Neural progenitor cell (in vitro differentiated cells): ENCODE measurements at regions not wholly inside any gene's neighbourhood (a gene's known extent, or its start where the extent isn't known, plus 50 kb on each side); places are given as distances from the start of the nearest gene placed in this dataset.
A peak's percentile ranks its signal among the peaks of the same experiment; 100 is the strongest.

ENCODE experiments used
- DNase-seq: peaks from one replicate; pipeline ENCODE4 v3.0.0-alpha.2; 2016; ENCODE audit warnings: low spot score
- H2AFZ ChIP-seq: fragments of 200-600 bp; sonication (generic); replicated peaks from 2 replicates; pipeline ENCODE4 v1.6.1; 2016; ENCODE audit warnings: antibody characterized with exemption
- H3F3A ChIP-seq: fragments of 200-600 bp; sonication (generic); 2 replicates; pipeline ENCODE4 v1.6.1; 2016; ENCODE audit warnings: antibody characterized with exemption, low read depth
- H3K27ac ChIP-seq: fragments of 200-600 bp; sonication (generic); 2 replicates; pipeline ENCODE4 v1.5.1; 2016; ENCODE audit warnings: mild to moderate bottlenecking
- H3K27me3 ChIP-seq: fragments of 200-600 bp; sonication (generic); 2 replicates; pipeline ENCODE4 v1.6.1; 2016; ENCODE audit warnings: mild to moderate bottlenecking, moderate library complexity
- H3K36me3 ChIP-seq: fragments of 200-600 bp; sonication (generic); 2 replicates; pipeline ENCODE4 v1.5.1; 2016
- H3K4me1 ChIP-seq: fragments of 200-600 bp; sonication (generic); 2 replicates; pipeline ENCODE4 v1.6.1; 2016; ENCODE audit warnings: mixed run types
- H3K4me2 ChIP-seq: fragments of 200-600 bp; sonication (generic); 2 replicates; pipeline ENCODE4 v1.6.1; 2016
- H3K4me3 ChIP-seq: fragments of 200-600 bp; sonication (generic); 2 replicates; pipeline ENCODE4 v1.5.1; 2016
- H3K79me2 ChIP-seq: fragments of 200-600 bp; sonication (generic); 2 replicates; pipeline ENCODE4 v1.6.1; 2016; ENCODE audit warnings: low read depth
- H3K9ac ChIP-seq: fragments of 200-600 bp; sonication (generic); 2 replicates; pipeline ENCODE4 v1.6.1; 2016
- H3K9me3 ChIP-seq: fragments of 200-600 bp; sonication (generic); 2 replicates; pipeline ENCODE4 v1.5.1; 2016; ENCODE audit warnings: low read depth
- H4K20me1 ChIP-seq: fragments of 200-600 bp; sonication (generic); 2 replicates; pipeline ENCODE4 v1.6.1; 2016; ENCODE audit warnings: low read depth
- H3K27ac Mint-ChIP-seq: 3 replicates; pipeline ENCODE4 v1.8.0; 2021; ENCODE audit warnings: mixed read lengths
- H3K27me3 Mint-ChIP-seq: 2 replicates; pipeline ENCODE4 v1.8.0; 2022; ENCODE audit warnings: low read depth, mild to moderate bottlenecking, inconsistent platforms, moderate library complexity, mixed read lengths; ENCODE audit not compliant: insufficient read depth
- H3K36me3 Mint-ChIP-seq: 3 replicates; pipeline ENCODE4 v1.8.0; 2021; ENCODE audit warnings: mixed read lengths
- H3K4me1 Mint-ChIP-seq: 3 replicates; pipeline ENCODE4 v1.8.0; 2021; ENCODE audit warnings: mixed read lengths
- H3K4me3 Mint-ChIP-seq: 3 replicates; pipeline ENCODE4 v1.8.0; 2021; ENCODE audit warnings: mild to moderate bottlenecking, moderate library complexity, mixed read lengths
- H3K9me3 Mint-ChIP-seq: 3 replicates; pipeline ENCODE4 v1.8.0; 2020; ENCODE audit warnings: mixed read lengths
- CTCF ChIP-seq: fragments of 200-600 bp; sonication (generic); IDR thresholded peaks from 2 replicates; pipeline ENCODE4 v1.5.1; 2017; ENCODE audit warnings: antibody characterized with exemption, mild to moderate bottlenecking
- EZH2 ChIP-seq: fragments of 200-600 bp; sonication (generic); IDR thresholded peaks from 2 replicates; pipeline ENCODE4 v1.6.1; 2017; ENCODE audit warnings: antibody characterized with exemption, mild to moderate bottlenecking, moderate library complexity
- EZH2phosphoT487 ChIP-seq: fragments of 200-600 bp; sonication (generic); IDR thresholded peaks from 2 replicates; pipeline ENCODE4 v1.6.1; 2017; ENCODE audit warnings: antibody characterized with exemption

- no peaks in the 10 kb centered on the region for H3K27me3 ChIP-seq
- no peak overlapping the region for H3K27ac Mint-ChIP-seq
- H3K36me3 ChIP-seq, result no peaks in the 10 kb centered on the region
- H3K9me3 Mint-ChIP-seq, result no peaks in the 10 kb centered on the region
- no peak for TF ChIP-seq EZH2phosphoT487
- TF ChIP-seq EZH2, result no peak
- TF ChIP-seq CTCF, result no peak
- H3K4me2 ChIP-seq, result no peak overlapping the region
- H2AFZ ChIP-seq, result no peak overlapping the region
- H3K27me3 Mint-ChIP-seq, result no peaks in the 10 kb centered on the region
- H3K9ac ChIP-seq, result no peak overlapping the region
- H4K20me1 ChIP-seq, result no peaks in the 10 kb centered on the region
- H3K4me1 Mint-ChIP-seq, result no peaks in the 10 kb centered on the region
- H3K79me2 ChIP-seq, result no peaks in the 10 kb centered on the region
- no peaks in the 10 kb centered on the region for H3K4me1 ChIP-seq
- H3K27ac ChIP-seq, result no peak overlapping the region
- DNase-seq, result no peak
- no peaks in the 10 kb centered on the region for H3K9me3 ChIP-seq
- H3K4me3 ChIP-seq, result no peak overlapping the region
- H3F3A ChIP-seq, result no peaks in the 10 kb centered on the region
- H3K36me3 Mint-ChIP-seq, result no peaks in the 10 kb centered on the region
- H3K4me3 Mint-ChIP-seq, result no peak overlapping the region
These were observed 387.5 kb upstream of the GRID2 start for GRCh38 chr4:91916219-91916618.

DNA sequence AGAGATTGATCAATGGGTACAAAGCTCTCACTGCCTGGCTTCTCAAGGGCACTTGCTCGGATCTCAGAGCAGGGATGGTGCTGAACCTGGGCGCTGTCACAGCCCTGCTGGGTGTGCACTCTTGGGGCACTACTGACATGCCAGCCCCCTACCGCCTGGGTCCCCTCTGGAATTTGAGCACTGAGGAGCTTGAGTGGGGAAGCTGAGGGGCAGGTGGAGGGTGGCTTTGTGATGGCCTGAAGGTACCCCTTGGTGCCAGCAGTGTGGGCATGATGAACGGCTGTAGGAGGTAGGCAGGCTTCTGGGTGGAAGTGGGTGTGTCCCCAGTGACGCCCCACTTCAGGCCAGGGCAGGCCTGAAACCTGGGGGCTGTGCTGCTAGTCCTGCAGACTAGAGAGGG lies 379.1 kb upstream of the GRID2 start:
- H3K27ac ChIP-seq, result no peak overlapping the region
- H3K79me2 ChIP-seq, result no peaks in the 10 kb centered on the region
- Mint-ChIP-seq H3K27ac (no peak overlapping the region), H3K27me3 (no peaks in the 10 kb centered on the region), H3K36me3 (no peaks in the 10 kb centered on the region), H3K4me1 (no peaks in the 10 kb centered on the region), H3K4me3 (no peak overlapping the region), H3K9me3 (peaks cover 8% of the 10 kb centered on the region)
- H3K4me1 ChIP-seq, result no peaks in the 10 kb centered on the region
- no peak overlapping the region for H3K4me3 ChIP-seq
- H4K20me1 ChIP-seq, result no peaks in the 10 kb centered on the region
- no peak overlapping the region for H3K9ac ChIP-seq
- no peaks in the 10 kb centered on the region for H3K36me3 ChIP-seq
- TF ChIP-seq EZH2 (no peak), CTCF (no peak), EZH2phosphoT487 (no peak)
- no peaks in the 10 kb centered on the region for H3F3A ChIP-seq
- no peak overlapping the region for H2AFZ ChIP-seq
- H3K9me3 ChIP-seq, result no peaks in the 10 kb centered on the region
- no peaks in the 10 kb centered on the region for H3K27me3 ChIP-seq
- H3K4me2 ChIP-seq, result no peak overlapping the region
- DNase-seq, result no peak

GRCh38 chr4:91935217-91935616 lies 368.5 kb upstream of the GRID2 start:
- Mint-ChIP-seq H3K9me3 (peaks cover 4% of the 10 kb centered on the region), H3K4me3 (no peak overlapping the region), H3K27me3 (no peaks in the 10 kb centered on the region), H3K36me3 (no peaks in the 10 kb centered on the region), H3K4me1 (peaks cover 8% of the 10 kb centered on the region), H3K27ac (peak overlapping the region; percentile 10)
- H2AFZ ChIP-seq, result no peak overlapping the region
- H3K4me1 ChIP-seq, result no peaks in the 10 kb centered on the region
- no peak overlapping the region for H3K27ac ChIP-seq
- peak; percentile 57 for DNase-seq
- no peaks in the 10 kb centered on the region for H3K79me2 ChIP-seq
- no peak for TF ChIP-seq CTCF
- no peak for TF ChIP-seq EZH2
- no peak for TF ChIP-seq EZH2phosphoT487
- no peaks in the 10 kb centered on the region for H4K20me1 ChIP-seq
- H3K4me3 ChIP-seq, result no peak overlapping the region
- peaks cover 10% of the 10 kb centered on the region for H3F3A ChIP-seq
- no peak overlapping the region for H3K9ac ChIP-seq
- no peaks in the 10 kb centered on the region for H3K27me3 ChIP-seq
- no peak overlapping the region for H3K4me2 ChIP-seq
- H3K9me3 ChIP-seq, result no peaks in the 10 kb centered on the region
- no peaks in the 10 kb centered on the region for H3K36me3 ChIP-seq

- Histone ChIP-seq H3K4me1 (no peaks in the 10 kb centered on the region), H3K4me2 (no peak overlapping the region), H3K79me2 (no peaks in the 10 kb centered on the region), H3K27ac (no peak overlapping the region), H3K4me3 (no peak overlapping the region), H4K20me1 (no peaks in the 10 kb centered on the region), H3F3A (peaks cover 10% of the 10 kb centered on the region), H2AFZ (no peak overlapping the region), H3K27me3 (no peaks in the 10 kb centered on the region), H3K36me3 (no peaks in the 10 kb centered on the region), H3K9me3 (no peaks in the 10 kb centered on the region), H3K9ac (no peak overlapping the region)
- Mint-ChIP-seq H3K27me3 (no peaks in the 10 kb centered on the region), H3K9me3 (peaks cover 4% of the 10 kb centered on the region), H3K4me1 (peaks cover 8% of the 10 kb centered on the region), H3K36me3 (no peaks in the 10 kb centered on the region), H3K27ac (no peak overlapping the region), H3K4me3 (no peak overlapping the region)
- no peak for DNase-seq
- TF ChIP-seq EZH2phosphoT487 (no peak), CTCF (no peak), EZH2 (no peak)
These were observed 367.5 kb upstream of the GRID2 start for GRCh38 chr4:91936311-91936710.
